Suprapubic skin (tissue), 3 donors: ENCODE measurements at regions not wholly inside any gene's neighbourhood (a gene's known extent, or its start where the extent isn't known, plus 50 kb on each side); places are given as distances from the start of the nearest gene placed in this dataset.
"Not testable (repeated sequence)": the region's sequence is repeated elsewhere in the genome, so short reads cannot be mapped to it uniquely, and the experiment has no call there.

Experiments
- CTCF ChIP-seq, 2 donors: fragments of 200-600 bp in 1 of 2; fragments of 450-650 bp in 1 of 2; sonication (generic) in 1 of 2; IDR thresholded peaks; one replicate each; pipeline ENCODE4 v1.5.1; 2016 to 2019; ENCODE audit warnings: antibody characterized with exemption in 2 of 2, mild to moderate bottlenecking in 1 of 2, moderate library complexity in 1 of 2
- EP300 ChIP-seq: sonication (generic); formaldehyde crosslinking; IDR thresholded peaks from one replicate; pipeline ENCODE4 v1.6.1; 2017; ENCODE audit warnings: antibody characterized with exemption
- POLR2A ChIP-seq, 2 donors: fragments of 450-650 bp; IDR thresholded peaks; one replicate each; pipeline ENCODE4 v1.6.1; 2017; ENCODE audit warnings: antibody characterized with exemption in 2 of 2, mild to moderate bottlenecking in 2 of 2, moderate library complexity in 2 of 2

GRCh38 chr3:40947022-40947421, 252.3 kb upstream of the CTNNB1 start:
- TF ChIP-seq CTCF (IDR thresholded peaks at IDR 0.05); EP300; POLR2A (IDR thresholded peaks at IDR 0.05): not testable (repeated sequence)
